GM12801 (cell line): ENCODE measurements at regions not wholly inside any gene's neighbourhood (a gene's known extent, or its start where the extent isn't known, plus 50 kb on each side); places are given as distances from the start of the nearest gene placed in this dataset.

ENCODE experiments used
- CTCF ChIP-seq: IDR thresholded peaks from one replicate; pipeline ENCODE4 v1.5.1; 2011; ENCODE audit warnings: control low read depth; ENCODE audit not compliant: insufficient read length; ENCODE audit errors: extremely low read depth

DNA sequence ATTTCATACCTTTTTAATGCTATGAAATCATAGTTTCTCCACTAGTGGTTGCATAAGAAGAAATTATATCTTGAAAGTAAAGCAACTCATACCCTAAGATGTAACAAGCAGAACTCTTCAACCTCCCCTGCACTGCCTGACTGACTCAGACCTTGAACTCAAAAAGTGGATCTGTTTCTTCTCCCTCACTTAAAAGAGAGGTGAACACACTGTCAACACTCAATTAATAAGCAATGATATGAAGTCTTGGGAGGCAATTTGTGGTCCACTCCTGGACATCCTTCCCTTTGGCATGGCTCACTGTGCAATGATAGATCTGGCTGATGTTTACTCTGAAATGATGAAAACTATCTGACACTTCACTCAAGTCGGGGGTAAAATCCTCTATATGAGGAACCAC lies 282.0 kb upstream of the DKK2 start:
- no peak for TF ChIP-seq CTCF

- no peak for TF ChIP-seq CTCF
These were observed 281.5 kb upstream of the DKK2 start for GRCh38 chr4:107317611-107318010.

DNA sequence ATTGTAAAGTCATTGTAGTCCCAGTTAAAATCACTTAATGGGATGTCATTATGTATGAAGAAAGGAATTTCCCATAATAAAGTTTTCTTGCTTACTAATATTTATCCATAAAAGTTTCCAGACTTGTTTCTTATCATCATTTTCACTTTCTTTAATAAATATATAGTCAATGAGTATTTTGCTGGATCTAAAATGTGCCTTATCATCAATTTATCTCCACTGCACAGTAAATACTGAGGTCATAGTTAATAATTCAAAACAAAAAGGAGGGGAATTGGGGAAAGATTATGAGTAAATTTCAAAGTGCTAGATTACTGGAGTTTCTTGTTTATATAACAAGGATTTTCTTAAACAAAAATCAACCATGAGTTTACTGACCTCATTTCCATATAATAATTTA lies 279.5 kb upstream of the DKK2 start:
- TF ChIP-seq CTCF, result no peak

DNA sequence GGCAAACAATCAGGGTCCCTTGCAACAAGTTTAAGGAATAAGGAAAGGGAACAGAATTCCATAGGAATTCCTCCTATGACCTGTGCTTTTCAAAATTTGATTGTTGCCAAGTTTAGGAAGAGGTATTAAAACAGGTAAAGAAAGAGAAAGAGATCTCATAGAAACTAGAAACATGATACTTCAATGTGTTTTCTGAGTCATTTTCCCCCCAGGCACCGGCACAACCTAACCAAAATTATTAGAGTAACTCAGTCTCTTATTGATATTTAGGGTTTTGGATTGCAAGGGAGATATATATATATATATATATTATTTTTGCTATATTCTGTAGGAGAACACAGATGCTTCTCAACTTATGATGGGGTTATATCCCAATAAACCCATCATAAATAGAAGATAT lies 278.0 kb upstream of the DKK2 start:
- no peak for TF ChIP-seq CTCF

- no peak for TF ChIP-seq CTCF
These were observed 276.3 kb upstream of the DKK2 start for GRCh38 chr4:107312366-107312765.

- no peak for TF ChIP-seq CTCF
These were observed 268.7 kb upstream of the DKK2 start for GRCh38 chr4:107304699-107305286.

DNA sequence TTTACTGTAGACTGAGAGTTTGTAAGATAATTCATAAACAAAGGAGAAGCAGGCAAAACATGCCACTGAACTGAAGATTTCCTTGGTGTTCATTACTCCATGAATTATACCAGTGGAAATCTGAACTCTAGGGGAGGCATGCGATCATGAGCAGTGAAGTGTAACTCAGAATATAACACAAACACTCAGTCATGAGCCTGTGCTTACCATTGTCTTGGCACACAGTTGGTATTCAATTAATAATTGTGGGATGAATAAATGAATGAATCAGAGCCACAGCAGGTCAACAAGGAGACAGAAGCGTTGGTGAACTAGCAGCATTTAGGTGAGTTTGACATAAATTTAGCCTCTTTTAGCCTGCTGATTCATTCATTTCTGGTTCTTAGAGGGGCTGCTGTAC lies 263.5 kb upstream of the DKK2 start:
- TF ChIP-seq CTCF, result no peak

DNA sequence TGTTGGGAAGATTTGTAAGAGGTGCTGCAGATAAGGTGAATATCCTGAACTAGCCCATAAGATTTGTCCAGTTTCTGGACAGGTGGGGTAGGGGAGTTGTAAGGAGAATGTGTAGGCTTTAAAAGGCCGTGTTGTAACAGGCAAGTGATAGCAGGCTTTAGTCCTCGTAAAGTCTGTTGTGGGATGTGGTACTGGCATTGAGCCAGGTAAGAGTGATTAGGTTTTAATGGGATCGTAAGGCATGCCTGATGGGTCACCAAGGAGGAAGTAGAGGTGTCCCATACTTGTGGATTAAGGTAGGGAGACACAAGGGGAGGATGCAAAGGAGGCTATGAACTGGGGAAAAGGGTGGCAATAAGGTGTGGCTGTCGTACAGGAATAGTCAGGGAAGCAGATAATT lies 256.9 kb upstream of the DKK2 start:
- TF ChIP-seq CTCF, result no peak
